ENCODE measurements at regions not wholly inside any gene's neighbourhood (a gene's known extent, or its start where the extent isn't known, plus 50 kb on each side); places are given as distances from the start of the nearest gene placed in this dataset.

GRCh38 chr7:93720106-93720505, 145.6 kb upstream of the CALCR start:
- TF ChIP-seq CTCF (conservative IDR thresholded peaks at IDR 0.05) = no peak
- Mint-ChIP-seq H3K4me3 (no peak overlapping the region), H3K36me3 (ENCODE audit: insufficient read depth in 1 of 3, low read depth in 3 of 3) (no peaks in the 10 kb centered on the region), H3K4me1 (peaks cover 5 to 6% of the 10 kb centered on the region in 2 experiments; a peak in 3 of 4 replicates), H3K27ac (no peak overlapping the region), H3K9me3 (no peaks in the 10 kb centered on the region), H3K27me3 (ENCODE audit: low read depth) (no peaks in the 10 kb centered on the region)
- H2AK5ac ChIP-seq (ENCODE audit: insufficient read length, low read length) = no peak overlapping the region
- H3K27me3 ChIP-seq (ENCODE audit: insufficient read depth, low read length) = no peaks in the 10 kb centered on the region
- H3K23ac ChIP-seq (ENCODE audit: insufficient read length, low read depth, low read length) = no peak overlapping the region
- no peak overlapping the region for H3K56ac ChIP-seq (ENCODE audit: insufficient read length, low read depth, low read length)
- H3K79me1 ChIP-seq (ENCODE audit: insufficient read depth, low read depth, low read length, poor library complexity, severe bottlenecking) = no peaks in the 10 kb centered on the region
- no peak overlapping the region for H2BK15ac ChIP-seq (ENCODE audit: low read depth, low read length)
- no peak overlapping the region for H3K4ac ChIP-seq (ENCODE audit: low read depth, low read length)
- H3K23me2 ChIP-seq (ENCODE audit: insufficient read length, low read depth, low read length, poor library complexity, severe bottlenecking) = no peaks in the 10 kb centered on the region
- H2BK5ac ChIP-seq (ENCODE audit: insufficient read length, low read length) = no peak overlapping the region
- H3K27ac ChIP-seq (ENCODE audit: insufficient read length, low read depth, low read length) = no peak overlapping the region
- no peak overlapping the region for H3T11ph ChIP-seq (ENCODE audit: low read length)
- no peak overlapping the region for H4K91ac ChIP-seq (ENCODE audit: insufficient read length, low read depth, low read length)
- no peak overlapping the region for H2BK120ac ChIP-seq (ENCODE audit: low read depth, low read length, poor library complexity, severe bottlenecking)
- no peak overlapping the region for H3K14ac ChIP-seq (ENCODE audit: insufficient read depth, low read length)
- H3K9ac ChIP-seq (ENCODE audit: extremely low read depth, insufficient read length, low read length) = no peak overlapping the region
- no peaks in the 10 kb centered on the region for H3K9me3 ChIP-seq (ENCODE audit: control insufficient read depth, low read depth, low read length)
- H2BK20ac ChIP-seq (ENCODE audit: low read depth, low read length, poor library complexity, severe bottlenecking) = no peak overlapping the region
- no peak overlapping the region for H4K8ac ChIP-seq (replicated peaks; ENCODE audit: insufficient read length, low read depth, low read length)
- H3K18ac ChIP-seq (ENCODE audit: insufficient read length, low read depth, low read length) = no peak overlapping the region
- H3K4me2 ChIP-seq (ENCODE audit: insufficient read depth, insufficient read length, low read length) = no peak overlapping the region
- no peak overlapping the region for H2BK12ac ChIP-seq (ENCODE audit: insufficient read length, low read depth, low read length)
- no peak overlapping the region for H2AFZ ChIP-seq (ENCODE audit: low read length)
- H4K20me1 ChIP-seq (ENCODE audit: control insufficient read depth, insufficient read depth, insufficient read length) = no peaks in the 10 kb centered on the region
- no peaks in the 10 kb centered on the region for H3K79me2 ChIP-seq (ENCODE audit: insufficient read depth, low read length)
- no peaks in the 10 kb centered on the region for H3K4me1 ChIP-seq (ENCODE audit: insufficient read depth, low read length)
- no peak for DNase-seq
- H4K5ac ChIP-seq (ENCODE audit: insufficient read length, low read depth, low read length) = no peak overlapping the region

All from H9 (cell line).